HG03280 (cell line): ENCODE measurements at regions not wholly inside any gene's neighbourhood (a gene's known extent, or its start where the extent isn't known, plus 50 kb on each side); places are given as distances from the start of the nearest gene placed in this dataset.
"Not testable (repeated sequence)": the region's sequence is repeated elsewhere in the genome, so short reads cannot be mapped to it uniquely, and the experiment has no call there.

ENCODE experiments used
- ATAC-seq: cut with Tn5 transposase; IDR thresholded peaks from one replicate; pipeline ENCODE4 v1.9.1; 2021; ENCODE audit warnings: mild to moderate bottlenecking, moderate library complexity; ENCODE audit not compliant: unreplicated experiment

- ATAC-seq: no peak
Observed at GRCh38 chr22:49011769-49012648, 815.7 kb downstream of the BRD1 start.

GRCh38 chr22:49011379-49011768, 816.3 kb downstream of the BRD1 start:
- no peak for ATAC-seq

- ATAC-seq: no peak
Observed at GRCh38 chr22:49010901-49011300, 816.8 kb downstream of the BRD1 start.

GRCh38 chr22:49010070-49010863, 817.4 kb downstream of the BRD1 start:
- no peak for ATAC-seq

- no peak for ATAC-seq
Observed at GRCh38 chr22:49009359-49010063, 818.2 kb downstream of the BRD1 start.

GRCh38 chr22:49008682-49009235, 818.9 kb downstream of the BRD1 start:
- no peak for ATAC-seq

- no peak for ATAC-seq
Observed at GRCh38 chr22:49007013-49007653, 820.5 kb downstream of the BRD1 start.

GRCh38 chr22:49006207-49007012, 821.3 kb downstream of the BRD1 start:
- ATAC-seq: no peak

- no peak for ATAC-seq
Observed at GRCh38 chr22:49005557-49005956, 822.1 kb downstream of the BRD1 start.

- ATAC-seq: no peak
Observed at GRCh38 chr22:49004484-49005399, 822.9 kb downstream of the BRD1 start.

GRCh38 chr22:48997605-48998004, 830.1 kb downstream of the BRD1 start:
- ATAC-seq: not testable (repeated sequence)

- no peak for ATAC-seq
Observed at GRCh38 chr22:48993655-48994054, 834.0 kb downstream of the BRD1 start.

- no peak for ATAC-seq
Observed at GRCh38 chr22:48984639-48985038, 843.0 kb downstream of the BRD1 start.

- ATAC-seq: no peak
Observed at GRCh38 chr22:48982321-48982905, 845.3 kb downstream of the BRD1 start.

GRCh38 chr22:48981371-48982061, 846.2 kb downstream of the BRD1 start:
- ATAC-seq: no peak

- no peak for ATAC-seq
Observed at GRCh38 chr22:48980918-48981317, 846.8 kb downstream of the BRD1 start.

- no peak for ATAC-seq
Observed at GRCh38 chr22:48980409-48980808, 847.3 kb downstream of the BRD1 start.

GRCh38 chr22:48979482-48979881, 848.2 kb downstream of the BRD1 start:
- no peak for ATAC-seq
